MM.1S (cell line): ENCODE measurements at regions not wholly inside any gene's neighbourhood (a gene's known extent, or its start where the extent isn't known, plus 50 kb on each side); places are given as distances from the start of the nearest gene placed in this dataset.

Experiments used
- DNase-seq: peaks from one replicate; pipeline ENCODE4 v3.0.0-alpha.2; 2015
- H2AFZ ChIP-seq: fragments of 300-600 bp; sonication (generic); 2 replicates; pipeline ENCODE4 v1.6.0; 2016; ENCODE audit warnings: antibody characterized with exemption, low read length
- H3F3A ChIP-seq: fragments of 300-600 bp; sonication (generic); 2 replicates; pipeline ENCODE4 v1.6.1; 2016; ENCODE audit warnings: mild to moderate bottlenecking, antibody characterized with exemption, low read length, moderate library complexity, mixed read lengths; ENCODE audit not compliant: insufficient read depth
- H3K27ac ChIP-seq: fragments of 300-600 bp; sonication (generic); 2 replicates; pipeline ENCODE4 v1.5.1; 2016; ENCODE audit warnings: mild to moderate bottlenecking, low read length
- H3K27me3 ChIP-seq: fragments of 300-600 bp; sonication (generic); replicated peaks from 2 replicates; pipeline ENCODE4 v1.6.0; 2016; ENCODE audit warnings: low read length; ENCODE audit not compliant: insufficient read depth
- H3K36me3 ChIP-seq: fragments of 300-600 bp; sonication (generic); replicated peaks from 2 replicates; pipeline ENCODE4 v1.6.1; 2016; ENCODE audit warnings: mild to moderate bottlenecking, low read length, mixed read lengths; ENCODE audit not compliant: insufficient read depth
- H3K4me1 ChIP-seq: fragments of 300-600 bp; sonication (generic); 2 replicates; pipeline ENCODE4 v1.6.1; 2016; ENCODE audit warnings: low read length, mixed read lengths
- H3K4me2 ChIP-seq: fragments of 300-600 bp; sonication (generic); 2 replicates; pipeline ENCODE4 v1.6.0; 2016; ENCODE audit warnings: low read depth, low read length
- H3K4me3 ChIP-seq: fragments of 300-600 bp; sonication (generic); 2 replicates; pipeline ENCODE4 v1.5.1; 2016; ENCODE audit warnings: low read length, mixed read lengths
- H3K79me2 ChIP-seq: fragments of 300-600 bp; sonication (generic); 2 replicates; pipeline ENCODE4 v1.6.1; 2016; ENCODE audit warnings: mixed run types, low read length, mixed read lengths
- H3K9ac ChIP-seq: fragments of 300-600 bp; sonication (generic); 2 replicates; pipeline ENCODE4 v1.6.1; 2016; ENCODE audit warnings: low read length, mixed read lengths
- H3K9me2 ChIP-seq: fragments of 300-600 bp; sonication (generic); replicated peaks from 2 replicates; pipeline ENCODE4 v1.6.1; 2016; ENCODE audit warnings: mild to moderate bottlenecking, low read length, mixed read lengths; ENCODE audit not compliant: insufficient read depth
- H3K9me3 ChIP-seq: fragments of 300-600 bp; sonication (generic); replicated peaks from 2 replicates; pipeline ENCODE4 v1.6.1; 2016; ENCODE audit warnings: mild to moderate bottlenecking, low read length, mixed read lengths; ENCODE audit not compliant: insufficient read depth
- H4K20me1 ChIP-seq: fragments of 300-600 bp; sonication (generic); 2 replicates; pipeline ENCODE4 v1.6.1; 2016; ENCODE audit warnings: mild to moderate bottlenecking, low read length, moderate library complexity, mixed read lengths; ENCODE audit not compliant: insufficient read depth
- EZH2 ChIP-seq: fragments of 300-600 bp; sonication (generic); optimal IDR thresholded peaks from 2 replicates; pipeline ENCODE3; 2017; ENCODE audit warnings: low read depth, mild to moderate bottlenecking, antibody characterized with exemption, low read length, mixed read lengths
- EZH2phosphoT487 ChIP-seq: fragments of 300-600 bp; sonication (generic); IDR thresholded peaks from 2 replicates; pipeline ENCODE4 v1.6.1; 2018; ENCODE audit warnings: antibody characterized with exemption, low read length
- TF ChIP-seq, protein P1 (sequence below): fragments of 300-600 bp; sonication (generic); IDR thresholded peaks from 2 replicates; pipeline ENCODE4 v1.5.1; 2016; ENCODE audit warnings: antibody characterized with exemption, low read length, mixed read lengths

DNA sequence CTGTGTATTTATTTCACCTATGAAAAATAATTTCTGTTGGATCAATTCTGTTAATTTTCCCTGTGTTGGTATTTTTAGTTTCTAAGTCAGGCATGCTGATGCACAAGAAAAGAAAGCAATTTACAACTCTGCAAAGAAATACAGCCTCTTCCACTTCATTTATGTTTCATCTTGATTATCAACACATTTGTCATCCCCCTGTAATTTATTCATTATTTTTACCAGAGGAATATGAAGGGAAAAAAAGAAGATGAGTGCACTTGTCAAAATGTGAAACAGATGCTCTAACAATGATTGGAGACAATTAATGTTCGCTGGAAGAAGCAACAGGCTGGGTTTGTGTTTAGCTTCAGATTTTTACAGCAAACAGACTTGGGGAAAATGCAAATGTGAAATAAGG is 958.5 kb upstream of the SEL1L start:
- Histone ChIP-seq H4K20me1 (no peaks in the 10 kb centered on the region), H3K4me2 (no peak overlapping the region), H3K36me3 (no peaks in the 10 kb centered on the region), H3F3A (no peaks in the 10 kb centered on the region), H2AFZ (no peak overlapping the region), H3K79me2 (no peaks in the 10 kb centered on the region), H3K4me1 (no peaks in the 10 kb centered on the region), H3K9me3 (no peaks in the 10 kb centered on the region), H3K27ac (no peak overlapping the region), H3K9ac (no peak overlapping the region), H3K27me3 (no peaks in the 10 kb centered on the region), H3K4me3 (no peak overlapping the region), H3K9me2 (no peaks in the 10 kb centered on the region)
- TF ChIP-seq EZH2 (no peak), EZH2phosphoT487 (no peak)
- TF ChIP-seq, protein P1, sequence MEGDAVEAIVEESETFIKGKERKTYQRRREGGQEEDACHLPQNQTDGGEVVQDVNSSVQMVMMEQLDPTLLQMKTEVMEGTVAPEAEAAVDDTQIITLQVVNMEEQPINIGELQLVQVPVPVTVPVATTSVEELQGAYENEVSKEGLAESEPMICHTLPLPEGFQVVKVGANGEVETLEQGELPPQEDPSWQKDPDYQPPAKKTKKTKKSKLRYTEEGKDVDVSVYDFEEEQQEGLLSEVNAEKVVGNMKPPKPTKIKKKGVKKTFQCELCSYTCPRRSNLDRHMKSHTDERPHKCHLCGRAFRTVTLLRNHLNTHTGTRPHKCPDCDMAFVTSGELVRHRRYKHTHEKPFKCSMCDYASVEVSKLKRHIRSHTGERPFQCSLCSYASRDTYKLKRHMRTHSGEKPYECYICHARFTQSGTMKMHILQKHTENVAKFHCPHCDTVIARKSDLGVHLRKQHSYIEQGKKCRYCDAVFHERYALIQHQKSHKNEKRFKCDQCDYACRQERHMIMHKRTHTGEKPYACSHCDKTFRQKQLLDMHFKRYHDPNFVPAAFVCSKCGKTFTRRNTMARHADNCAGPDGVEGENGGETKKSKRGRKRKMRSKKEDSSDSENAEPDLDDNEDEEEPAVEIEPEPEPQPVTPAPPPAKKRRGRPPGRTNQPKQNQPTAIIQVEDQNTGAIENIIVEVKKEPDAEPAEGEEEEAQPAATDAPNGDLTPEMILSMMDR = no peak
- no peak for DNase-seq

DNA sequence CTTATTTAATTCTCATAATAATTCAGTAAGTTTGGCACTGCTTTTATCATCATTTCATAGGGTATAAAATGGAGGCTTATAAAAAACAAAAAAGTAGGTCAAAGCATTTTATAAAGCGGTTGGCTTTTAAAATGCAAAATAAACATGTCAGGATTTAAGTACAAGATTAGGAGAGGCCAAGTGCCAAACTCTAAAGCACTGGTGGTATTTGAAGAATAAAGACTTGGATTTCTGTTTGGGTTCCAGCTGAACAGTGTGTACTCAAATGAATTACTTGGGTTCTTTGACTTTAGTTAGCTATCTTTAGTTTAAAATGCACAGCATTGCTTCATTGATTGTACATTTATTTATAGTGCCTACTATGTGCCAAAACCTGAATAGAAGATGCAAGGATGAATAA is 966.6 kb upstream of the SEL1L start:
- H3F3A ChIP-seq = no peaks in the 10 kb centered on the region
- H3K9me2 ChIP-seq = no peaks in the 10 kb centered on the region
- TF ChIP-seq EZH2 (no peak), EZH2phosphoT487 (no peak)
- TF ChIP-seq, protein P1 = no peak
- no peak overlapping the region for H3K27ac ChIP-seq
- H4K20me1 ChIP-seq = no peaks in the 10 kb centered on the region
- H3K9me3 ChIP-seq = no peaks in the 10 kb centered on the region
- no peaks in the 10 kb centered on the region for H3K4me1 ChIP-seq
- no peak for DNase-seq
- no peak overlapping the region for H3K9ac ChIP-seq
- H2AFZ ChIP-seq = no peak overlapping the region
- no peaks in the 10 kb centered on the region for H3K79me2 ChIP-seq
- no peak overlapping the region for H3K4me2 ChIP-seq
- no peaks in the 10 kb centered on the region for H3K36me3 ChIP-seq
- H3K4me3 ChIP-seq = no peak overlapping the region
- no peaks in the 10 kb centered on the region for H3K27me3 ChIP-seq

DNA sequence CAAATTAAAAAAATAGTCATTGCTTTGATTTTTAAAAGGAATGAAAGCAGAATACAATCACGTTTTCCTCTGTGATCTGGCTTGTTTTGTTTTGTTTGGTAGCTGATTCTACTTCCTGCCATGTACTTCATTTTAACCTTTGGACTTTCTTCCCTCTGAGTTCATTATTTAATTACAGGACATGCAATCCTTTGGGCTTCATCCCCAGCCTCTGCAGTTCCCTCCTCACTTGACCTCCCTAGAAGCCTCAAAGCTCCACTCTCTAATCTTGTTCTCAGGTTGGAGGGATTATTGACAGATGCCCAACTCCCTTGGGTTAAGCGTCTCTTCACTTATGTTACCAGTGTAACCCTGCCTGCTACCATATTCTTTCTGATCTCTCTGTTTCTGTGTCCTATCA is 967.9 kb upstream of the SEL1L start:
- Histone ChIP-seq H3K36me3 (no peaks in the 10 kb centered on the region), H4K20me1 (no peaks in the 10 kb centered on the region), H3K9me2 (no peaks in the 10 kb centered on the region), H3K27ac (no peak overlapping the region), H3K27me3 (no peaks in the 10 kb centered on the region), H3K79me2 (no peaks in the 10 kb centered on the region), H3K9ac (no peak overlapping the region), H3K4me1 (no peaks in the 10 kb centered on the region), H3F3A (no peaks in the 10 kb centered on the region), H3K4me2 (no peak overlapping the region), H2AFZ (no peak overlapping the region), H3K4me3 (no peak overlapping the region), H3K9me3 (no peaks in the 10 kb centered on the region)
- no peak for DNase-seq
- TF ChIP-seq EZH2phosphoT487 (no peak), EZH2 (no peak)
- TF ChIP-seq, protein P1 = no peak
